Endothelial cell of umbilical vein (primary cell): ENCODE measurements at regions not wholly inside any gene's neighbourhood (a gene's known extent, or its start where the extent isn't known, plus 50 kb on each side); places are given as distances from the start of the nearest gene placed in this dataset.

Source experiments
- BruUV-seq: library from RNA; stranded (reverse); fragments of 400-500 nt; replicated peaks from 2 replicates; lab custom pipeline; 2021; lab: Mats Ljungman, UMichigan
- CTCF ChIA-PET: fragments of 300-600, 350-600 bp; sonication (Branson Sonifier 250); formaldehyde crosslinking; loops from one replicate; lab custom pipeline; 2021; ENCODE audit warnings: antibody characterized with exemption, inconsistent platforms; lab: Charles Lee
- POLR2A ChIA-PET: fragments of 300-600, 350-600 bp; sonication (Branson Sonifier 250); formaldehyde crosslinking; loops from one replicate; lab custom pipeline; 2021; ENCODE audit warnings: antibody characterized with exemption, inconsistent platforms; lab: Charles Lee
- DNase-seq: peaks from one replicate; pipeline ENCODE4 v3.0.0-alpha.2; 2011; ENCODE audit warnings: low read depth, low spot score
- FAIRE-seq: peaks from 2 replicates; lab custom pipeline; 2011; peaks lifted over from hg19 to GRCh38; lab: Jason Lieb, UNC
- H2AFZ ChIP-seq: 2 replicates; pipeline ENCODE4 v1.6.0; 2012; ENCODE audit warnings: low read depth, low read length, control low read depth, inconsistent platforms
- H3K27ac ChIP-seq: 2 replicates; pipeline ENCODE4 v1.5.1; 2011; ENCODE audit warnings: low read depth, mild to moderate bottlenecking, control low read depth, low read length, moderate library complexity; ENCODE audit not compliant: insufficient read depth
- H3K27me3 ChIP-seq, 2 experiments: 2 replicates each; pipeline versions ENCODE4 v1.6.0 to v1.6.1; 2011; ENCODE audit warnings: low read length in 2 of 2, mixed read lengths in 1 of 2; ENCODE audit not compliant: control insufficient read depth in 2 of 2, insufficient read depth in 2 of 2
- H3K36me3 ChIP-seq, 2 experiments: 2 replicates in 1 of 2; 3 replicates in 1 of 2; pipeline ENCODE4 v1.5.1; 2011; ENCODE audit warnings: low read length in 2 of 2, mild to moderate bottlenecking in 1 of 2, moderate library complexity in 1 of 2; ENCODE audit not compliant: control insufficient read depth in 2 of 2, insufficient read depth in 2 of 2; ENCODE audit errors: extremely low read depth in 1 of 2
- H3K4me1 ChIP-seq: 3 replicates; pipeline ENCODE4 v1.5.1; 2011; ENCODE audit warnings: mild to moderate bottlenecking, low read length; ENCODE audit not compliant: control insufficient read depth, insufficient read depth; ENCODE audit errors: extremely low read depth
- H3K4me2 ChIP-seq: 2 replicates; pipeline ENCODE4 v1.6.1; 2011; ENCODE audit warnings: low read length, control low read depth, mixed read lengths; ENCODE audit not compliant: insufficient read depth
- H3K4me3 ChIP-seq, 3 experiments: fragments of 200-600 bp in 1 of 3; sonication (generic), shearing (Covaris generic) in 1 of 3; replicated peaks in 1 of 3; 2 replicates each; pipeline ENCODE4 v1.5.1; 2011 to 2016; ENCODE audit warnings: control low read depth in 3 of 3, low read length in 3 of 3, mild to moderate bottlenecking in 2 of 3, inconsistent platforms in 1 of 3, low read depth in 1 of 3, moderate library complexity in 1 of 3; ENCODE audit not compliant: insufficient read depth in 1 of 3
- H3K79me2 ChIP-seq: 2 replicates; pipeline ENCODE4 v1.6.0; 2012; ENCODE audit warnings: low read length, inconsistent platforms; ENCODE audit not compliant: control insufficient read depth, insufficient read depth
- H3K9ac ChIP-seq: replicated peaks from 2 replicates; pipeline ENCODE3; 2011; ENCODE audit warnings: low read length, control low read depth; ENCODE audit not compliant: insufficient read depth; ENCODE audit errors: extremely low read depth
- H3K9me1 ChIP-seq: replicated peaks from 3 replicates; pipeline ENCODE4 v1.6.0; 2011; ENCODE audit warnings: mild to moderate bottlenecking, low read length; ENCODE audit not compliant: control insufficient read depth, insufficient read depth; ENCODE audit errors: extremely low read depth
- H3K9me3 ChIP-seq: replicated peaks from 2 replicates; pipeline ENCODE4 v1.5.1; 2012; ENCODE audit warnings: low read length, inconsistent platforms; ENCODE audit not compliant: control insufficient read depth, insufficient read depth
- H4K20me1 ChIP-seq: replicated peaks from 2 replicates; pipeline ENCODE3; 2011; ENCODE audit warnings: mild to moderate bottlenecking, low read length; ENCODE audit not compliant: control insufficient read depth, insufficient read depth; ENCODE audit errors: extremely low read depth
- EZH2 ChIP-seq: IDR thresholded peaks from 2 replicates; pipeline ENCODE4 v1.6.1; 2012; ENCODE audit warnings: borderline replicate concordance, low read depth, mild to moderate bottlenecking, moderate library complexity, low read length, inconsistent platforms; ENCODE audit not compliant: severe bottlenecking
- FOS ChIP-seq: IDR thresholded peaks from 2 replicates; pipeline ENCODE4 v1.6.1; 2011; ENCODE audit warnings: mild to moderate bottlenecking, low read length, moderate library complexity, borderline replicate concordance; ENCODE audit not compliant: insufficient read depth
- GATA2 ChIP-seq: IDR thresholded peaks from 2 replicates; pipeline ENCODE4 v1.7.0; 2011; ENCODE audit warnings: low read depth, mild to moderate bottlenecking, moderate library complexity, mixed read lengths, low read length; ENCODE audit not compliant: insufficient read length, insufficient read depth
- JUN ChIP-seq: IDR thresholded peaks from 2 replicates; pipeline ENCODE4 v1.6.1; 2011; ENCODE audit warnings: borderline replicate concordance, low read depth; ENCODE audit not compliant: insufficient read length, insufficient read depth
- MAX ChIP-seq: IDR thresholded peaks from 2 replicates; pipeline ENCODE4 v1.6.1; 2011; ENCODE audit not compliant: insufficient read depth, insufficient read length
- MYC ChIP-seq: IDR thresholded peaks from one replicate; pipeline ENCODE4 v1.6.1; 2011; ENCODE audit warnings: mild to moderate bottlenecking, low read depth, low read length
- POLR2A ChIP-seq: IDR thresholded peaks from 2 replicates; pipeline ENCODE4 v1.6.1; 2012; ENCODE audit warnings: low read depth, mild to moderate bottlenecking, control low read depth, low read length
- POLR2AphosphoS5 ChIP-seq: IDR thresholded peaks from 2 replicates; pipeline ENCODE4 v1.6.1; 2012; ENCODE audit warnings: low read depth, mild to moderate bottlenecking, control low read depth, low read length, moderate library complexity; ENCODE audit not compliant: insufficient read depth
- dilution Hi-C: fragments of 300-500 bp; cut with MboI; formaldehyde crosslinking; loops from one replicate; pipeline ENCODE4 v1.15.0; 2019; ENCODE audit warnings: low sequenced_read_pairs; ENCODE audit not compliant: extremely low pct_ligation_motif_present
- intact Hi-C: fragments of 100-400 bp; cut with micrococcal nuclease; formaldehyde crosslinking; loops from one replicate; pipeline ENCODE4 v1.10.0; 2022
- TF ChIP-seq, protein P1 (sequence below), 2 donors: IDR thresholded peaks; 1 replicate in 1 of 2; 2 replicates in 1 of 2; pipeline ENCODE4 v1.5.1; 2011; ENCODE audit warnings: low read length in 2 of 2, mild to moderate bottlenecking in 2 of 2, moderate library complexity in 2 of 2, control low read depth in 1 of 2, inconsistent platforms in 1 of 2, low read depth in 1 of 2; ENCODE audit not compliant: insufficient read depth in 1 of 2; ENCODE audit errors: extremely low read depth in 1 of 2

DNA sequence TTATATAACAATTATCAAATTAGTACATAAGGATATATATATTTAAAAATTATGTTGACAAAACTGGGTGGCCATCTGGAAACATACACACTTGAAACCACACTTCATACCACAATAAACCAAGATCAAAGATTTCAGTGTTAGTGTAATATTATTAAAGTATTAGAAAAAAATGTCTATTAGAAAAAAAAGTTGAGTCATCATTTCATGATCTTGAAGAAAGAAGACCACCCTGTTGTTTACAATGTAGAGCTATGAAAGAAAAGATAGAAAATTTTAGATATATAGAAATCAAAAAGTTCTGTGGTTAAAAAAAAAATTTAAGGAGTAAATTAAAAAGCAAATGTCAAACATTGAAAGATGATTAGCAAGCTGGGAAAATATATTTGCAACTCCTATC, 224.5 kb upstream of the CDH20 start:
- Histone ChIP-seq H3K9me3 (no peaks in the 10 kb centered on the region), H3K4me3 (no peak overlapping the region), H3K27me3 (peaks cover 0 to 2% of the 10 kb centered on the region in 2 experiments), H4K20me1 (no peaks in the 10 kb centered on the region), H3K4me2 (no peak overlapping the region), H3K36me3 (no peaks in the 10 kb centered on the region), H3K9me1 (no peaks in the 10 kb centered on the region), H3K27ac (no peak overlapping the region), H2AFZ (no peak overlapping the region), H3K79me2 (no peaks in the 10 kb centered on the region), H3K4me1 (no peaks in the 10 kb centered on the region), H3K9ac (no peak overlapping the region)
- TF ChIP-seq EZH2: no peak
- no peak for TF ChIP-seq POLR2AphosphoS5
- TF ChIP-seq POLR2A: no peak
- no peak for TF ChIP-seq MAX
- dilution Hi-C loops: no loop called here
- intact Hi-C loops: no loop called here
- BruUV-seq: no TSS peak
- no peak for FAIRE-seq
- ChIA-PET CTCF (interaction anchor here (1.2 kb wide), 1 partner anchor 19 kb away, joined by 3 read pairs; no protein-coding TSS in a partner anchor), POLR2A (no interaction called here)
- DNase-seq: no peak

GRCh38 chr18:61123309-61123708, 209.9 kb upstream of the CDH20 start:
- ChIA-PET POLR2A (no interaction called here), CTCF (interaction anchor here (1.4 kb wide), 1 partner anchor 13 kb away, joined by 4 read pairs; no protein-coding TSS in a partner anchor)
- no peaks in the 10 kb centered on the region for H3K9me1 ChIP-seq
- DNase-seq: no peak
- H3K27me3 ChIP-seq: peaks cover 0 to 5% of the 10 kb centered on the region in 2 experiments
- no peaks in the 10 kb centered on the region for H3K4me1 ChIP-seq
- H3K4me3 ChIP-seq: no peak overlapping the region
- no peaks in the 10 kb centered on the region for H3K9me3 ChIP-seq
- no peak overlapping the region for H3K9ac ChIP-seq
- no peak overlapping the region for H2AFZ ChIP-seq
- no peaks in the 10 kb centered on the region for H3K36me3 ChIP-seq
- intact Hi-C loops (no loop called here), dilution Hi-C loops (no loop called here)
- no peaks in the 10 kb centered on the region for H3K79me2 ChIP-seq
- BruUV-seq: no TSS peak
- FAIRE-seq: no peak
- no peak overlapping the region for H3K4me2 ChIP-seq
- TF ChIP-seq EZH2 (no peak), MAX (no peak), POLR2A (no peak), GATA2 (no peak), MYC (no peak), FOS (no peak), JUN (no peak), POLR2AphosphoS5 (no peak)
- TF ChIP-seq, protein P1, sequence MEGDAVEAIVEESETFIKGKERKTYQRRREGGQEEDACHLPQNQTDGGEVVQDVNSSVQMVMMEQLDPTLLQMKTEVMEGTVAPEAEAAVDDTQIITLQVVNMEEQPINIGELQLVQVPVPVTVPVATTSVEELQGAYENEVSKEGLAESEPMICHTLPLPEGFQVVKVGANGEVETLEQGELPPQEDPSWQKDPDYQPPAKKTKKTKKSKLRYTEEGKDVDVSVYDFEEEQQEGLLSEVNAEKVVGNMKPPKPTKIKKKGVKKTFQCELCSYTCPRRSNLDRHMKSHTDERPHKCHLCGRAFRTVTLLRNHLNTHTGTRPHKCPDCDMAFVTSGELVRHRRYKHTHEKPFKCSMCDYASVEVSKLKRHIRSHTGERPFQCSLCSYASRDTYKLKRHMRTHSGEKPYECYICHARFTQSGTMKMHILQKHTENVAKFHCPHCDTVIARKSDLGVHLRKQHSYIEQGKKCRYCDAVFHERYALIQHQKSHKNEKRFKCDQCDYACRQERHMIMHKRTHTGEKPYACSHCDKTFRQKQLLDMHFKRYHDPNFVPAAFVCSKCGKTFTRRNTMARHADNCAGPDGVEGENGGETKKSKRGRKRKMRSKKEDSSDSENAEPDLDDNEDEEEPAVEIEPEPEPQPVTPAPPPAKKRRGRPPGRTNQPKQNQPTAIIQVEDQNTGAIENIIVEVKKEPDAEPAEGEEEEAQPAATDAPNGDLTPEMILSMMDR (IDR thresholded peaks at IDR 0.05; ENCODE audit: extremely low read depth in 1 of 2, insufficient read depth in 1 of 2, low read depth in 1 of 2, low read length in 2 of 2): no peak
- no peak overlapping the region for H3K27ac ChIP-seq
- no peaks in the 10 kb centered on the region for H4K20me1 ChIP-seq
